Astrocyte (in vitro differentiated cells and primary cell): ENCODE measurements at regions not wholly inside any gene's neighbourhood (a gene's known extent, or its start where the extent isn't known, plus 50 kb on each side); places are given as distances from the start of the nearest gene placed in this dataset.

Experiments used
- CTCF ChIP-seq: IDR thresholded peaks from 2 replicates; pipeline ENCODE4 v1.5.1; 2011; ENCODE audit warnings: low read depth, mild to moderate bottlenecking, inconsistent platforms, low read length, moderate library complexity; ENCODE audit not compliant: insufficient read depth
- EZH2 ChIP-seq: IDR thresholded peaks from 2 replicates; pipeline ENCODE4 v1.6.1; 2012; ENCODE audit warnings: mild to moderate bottlenecking, low read length, inconsistent platforms; ENCODE audit not compliant: insufficient read depth

GRCh38 chr15:29557171-29557570 lies 265.1 kb downstream of the TJP1 start:
- no peak for TF ChIP-seq CTCF
- TF ChIP-seq EZH2: no peak
